ENCODE measurements at regions not wholly inside any gene's neighbourhood (a gene's known extent, or its start where the extent isn't known, plus 50 kb on each side); places are given as distances from the start of the nearest gene placed in this dataset.

GRCh38 chr5:171577042-171577758, 157.8 kb downstream of the FGF18 start:
- H3K27me3 Mint-ChIP-seq = peaks cover 28% of the 10 kb centered on the region
- intact Hi-C loops (cut with DNase I, micrococcal nuclease) = no loop called here
- ATAC-seq (ENCODE audit: poor library complexity) = no peak

GRCh38 chr5:171578049-171578828, 158.8 kb downstream of the FGF18 start:
- no peak for DNase-seq
- intact Hi-C loops (cut with DNase I, micrococcal nuclease) = no loop called here
- H3K4me1 Mint-ChIP-seq (ENCODE audit: low read depth) = no peaks in the 10 kb centered on the region
- ChIA-PET CTCF (interaction anchor here (0.9 kb wide), 1 partner anchor 265 kb away, joined by 3 read pairs; no protein-coding TSS in a partner anchor), POLR2A (no interaction called here)
- peaks cover 0 to 5% of the 10 kb centered on the region in 2 experiments for H3K27me3 ChIP-seq (ENCODE audit: control insufficient read depth in 1 of 2, insufficient read depth in 2 of 2, low read length in 2 of 2)
- H3K27me3 Mint-ChIP-seq = peaks cover 20% of the 10 kb centered on the region
- no peak for ATAC-seq (ENCODE audit: poor library complexity)
- no peaks in the 10 kb centered on the region for H3K4me1 ChIP-seq (ENCODE audit: insufficient read depth, low read length)
- H3K4me3 Mint-ChIP-seq = no peak overlapping the region
- no peak overlapping the region for H3K27ac ChIP-seq (ENCODE audit: low read depth in 1 of 2, low read length in 2 of 2)
- peaks cover 0 to 10% of the 10 kb centered on the region in 2 experiments for H3K9me3 ChIP-seq (ENCODE audit: control insufficient read depth in 1 of 2, insufficient read depth in 1 of 2, low read length in 2 of 2)
- H3K4me3 ChIP-seq (ENCODE audit: low read length) = no peak overlapping the region
- H3K27ac Mint-ChIP-seq = no peak overlapping the region
- H3K36me3 Mint-ChIP-seq (ENCODE audit: low read depth) = no peaks in the 10 kb centered on the region
- H3K9me3 Mint-ChIP-seq = peaks cover 4% of the 10 kb centered on the region
- H3K36me3 ChIP-seq (ENCODE audit: insufficient read depth, low read length) = no peaks in the 10 kb centered on the region
- TF ChIP-seq CTCF (IDR thresholded peaks at IDR 0.05) = no peak

More at GRCh38 chr5:171577042-171577758, 157.8 kb downstream of the FGF18 start:
- H3K4me3 ChIP-seq (ENCODE audit: low read length) = no peak overlapping the region
- Mint-ChIP-seq H3K4me1 (ENCODE audit: low read depth) (no peaks in the 10 kb centered on the region), H3K36me3 (ENCODE audit: low read depth) (no peaks in the 10 kb centered on the region), H3K4me3 (no peak overlapping the region), H3K9me3 (peaks cover 4% of the 10 kb centered on the region), H3K27ac (no peak overlapping the region)
- peaks cover 0 to 10% of the 10 kb centered on the region in 2 experiments for H3K9me3 ChIP-seq (ENCODE audit: control insufficient read depth in 1 of 2, insufficient read depth in 1 of 2, low read length in 2 of 2)
- ChIA-PET CTCF (interaction anchor here (0.9 kb wide), 1 partner anchor 266 kb away, joined by 3 read pairs; no protein-coding TSS in a partner anchor), POLR2A (no interaction called here)
- H3K36me3 ChIP-seq (ENCODE audit: insufficient read depth, low read length) = no peaks in the 10 kb centered on the region
- no peak for TF ChIP-seq CTCF (IDR thresholded peaks at IDR 0.05)
- no peak for DNase-seq
- no peak overlapping the region for H3K27ac ChIP-seq (ENCODE audit: low read depth in 1 of 2, low read length in 2 of 2)
- H3K27me3 ChIP-seq (ENCODE audit: control insufficient read depth in 1 of 2, insufficient read depth in 2 of 2, low read length in 2 of 2) = peaks cover 0 to 5% of the 10 kb centered on the region in 2 experiments
- H3K4me1 ChIP-seq (ENCODE audit: insufficient read depth, low read length) = no peaks in the 10 kb centered on the region

- Mint-ChIP-seq H3K4me3 (no peak overlapping the region), H3K9me3 (peaks cover 4% of the 10 kb centered on the region), H3K27ac (no peak overlapping the region), H3K4me1 (ENCODE audit: low read depth) (no peaks in the 10 kb centered on the region), H3K27me3 (peaks cover 20% of the 10 kb centered on the region), H3K36me3 (ENCODE audit: low read depth) (no peaks in the 10 kb centered on the region)
- no peak for ATAC-seq (ENCODE audit: poor library complexity)
- peaks cover 0 to 5% of the 10 kb centered on the region in 2 experiments for H3K27me3 ChIP-seq (ENCODE audit: control insufficient read depth in 1 of 2, insufficient read depth in 2 of 2, low read length in 2 of 2)
- intact Hi-C loops (cut with DNase I, micrococcal nuclease) = no loop called here
- H3K4me3 ChIP-seq (ENCODE audit: low read length) = no peak overlapping the region
- H3K9me3 ChIP-seq (ENCODE audit: control insufficient read depth in 1 of 2, insufficient read depth in 1 of 2, low read length in 2 of 2) = peaks cover 0 to 7% of the 10 kb centered on the region in 2 experiments
- H3K27ac ChIP-seq (ENCODE audit: low read depth in 1 of 2, low read length in 2 of 2) = no peak overlapping the region
- TF ChIP-seq CTCF (IDR thresholded peaks at IDR 0.05) = no peak
- no peak for DNase-seq
- no peaks in the 10 kb centered on the region for H3K36me3 ChIP-seq (ENCODE audit: insufficient read depth, low read length)
- ChIA-PET POLR2A (no interaction called here), CTCF (no interaction called here)
- no peaks in the 10 kb centered on the region for H3K4me1 ChIP-seq (ENCODE audit: insufficient read depth, low read length)
Observed at GRCh38 chr5:171578829-171579491, 159.5 kb downstream of the FGF18 start.

All from CD4-positive, alpha-beta T cell (primary cell).